ENCODE measurements at regions not wholly inside any gene's neighbourhood (a gene's known extent, or its start where the extent isn't known, plus 50 kb on each side); places are given as distances from the start of the nearest gene placed in this dataset.

- ATAC-seq (replicated peaks in 1 of 4) (no peak), DNase-seq (no peak)
- Histone ChIP-seq H3K27me3 (replicated peaks in 1 of 2; ENCODE audit: control insufficient read depth in 2 of 2, extremely low read depth in 1 of 2, insufficient read depth in 2 of 2, low read length in 1 of 2) (no peaks in the 10 kb centered on the region), H3K4me1 (ENCODE audit: control insufficient read depth in 1 of 2, extremely low read depth in 1 of 2, insufficient read depth in 2 of 2, low read length in 2 of 2) (no peaks in the 10 kb centered on the region), H3K4me3 (ENCODE audit: control insufficient read depth in 1 of 2, extremely low read depth in 1 of 2, low read length in 1 of 2) (no peak overlapping the region), H3K27ac (ENCODE audit: low read length) (no peak overlapping the region), H3K9me3 (no peaks in the 10 kb centered on the region), H3K36me3 (ENCODE audit: control insufficient read depth in 2 of 2, extremely low read depth in 1 of 2, insufficient read depth in 1 of 2, low read length in 1 of 2) (no peaks in the 10 kb centered on the region)
- Mint-ChIP-seq H3K9me3 (peaks cover 3 to 9% (median 6%) of the 10 kb centered on the region in 3 donors), H3K27ac (no peak overlapping the region), H3K36me3 (no peaks in the 10 kb centered on the region), H3K27me3 (peaks cover 2 to 10% of the 10 kb centered on the region in 2 donors), H3K4me3 (no peak overlapping the region), H3K4me1 (no peaks in the 10 kb centered on the region)
- 89% methylated on average over 2 of the region's 4 CpGs for WGBS (ENCODE audit: insufficient coverage)
- ChIA-PET POLR2A (no interaction called here), CTCF (interaction anchor here in 1 of 2 donors (0.6 kb wide), 1 partner anchor 22 kb away, joined by 5 read pairs; no protein-coding TSS in a partner anchor)
Measured at GRCh38 chr21:40901691-40902090, 54.7 kb upstream of the DSCAM start.

DNA sequence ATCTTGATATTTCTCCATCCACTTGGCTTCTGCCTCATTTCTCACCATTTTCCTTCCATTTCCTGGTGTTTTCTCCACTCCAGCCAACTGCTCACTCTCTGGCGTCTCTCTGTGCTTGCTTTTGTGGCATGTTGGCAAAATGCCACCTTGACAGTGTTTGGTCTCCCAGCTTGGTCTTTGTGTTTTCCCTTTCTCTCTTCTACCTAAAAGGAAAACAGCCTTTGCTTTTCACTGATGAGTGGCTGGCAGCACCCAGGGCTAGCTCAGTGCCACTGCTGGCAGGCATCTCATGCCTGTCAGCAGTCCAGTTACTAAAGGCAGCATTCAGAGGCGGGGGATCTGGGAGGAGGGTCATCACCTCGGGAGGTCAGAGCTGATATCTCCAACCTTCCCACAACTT is 55.3 kb upstream of the DSCAM start:
- H3K9me3 ChIP-seq = no peaks in the 10 kb centered on the region
- WGBS (ENCODE audit: insufficient coverage) = 100% methylated on average over 2 of the region's 3 CpGs
- no peak overlapping the region for H3K27ac ChIP-seq (ENCODE audit: low read length)
- H3K4me3 ChIP-seq (ENCODE audit: control insufficient read depth in 1 of 2, extremely low read depth in 1 of 2, low read length in 1 of 2) = no peak overlapping the region
- Mint-ChIP-seq H3K4me1 (no peaks in the 10 kb centered on the region), H3K27ac (no peak overlapping the region), H3K27me3 (peaks cover 2 to 10% of the 10 kb centered on the region in 2 donors), H3K9me3 (peaks cover 0 to 4% (median under 1%) of the 10 kb centered on the region in 3 donors), H3K4me3 (no peak overlapping the region), H3K36me3 (no peaks in the 10 kb centered on the region)
- POLR2A ChIA-PET = no interaction called here
- H3K27me3 ChIP-seq (replicated peaks in 1 of 2; ENCODE audit: control insufficient read depth in 2 of 2, extremely low read depth in 1 of 2, insufficient read depth in 2 of 2, low read length in 1 of 2) = no peaks in the 10 kb centered on the region
- DNase-seq (no peak), ATAC-seq (replicated peaks in 1 of 4) (no peak)
- CTCF ChIA-PET = no interaction called here
- H3K36me3 ChIP-seq (ENCODE audit: control insufficient read depth in 2 of 2, extremely low read depth in 1 of 2, insufficient read depth in 1 of 2, low read length in 1 of 2) = no peaks in the 10 kb centered on the region
- no peaks in the 10 kb centered on the region for H3K4me1 ChIP-seq (ENCODE audit: control insufficient read depth in 1 of 2, extremely low read depth in 1 of 2, insufficient read depth in 2 of 2, low read length in 2 of 2)

- H3K36me3 Mint-ChIP-seq = no peaks in the 10 kb centered on the region
- ChIA-PET POLR2A (no interaction called here), CTCF (no interaction called here)
- Histone ChIP-seq H3K9me3 (no peaks in the 10 kb centered on the region), H3K27me3 (replicated peaks in 1 of 2; ENCODE audit: control insufficient read depth in 2 of 2, extremely low read depth in 1 of 2, insufficient read depth in 2 of 2, low read length in 1 of 2) (no peaks in the 10 kb centered on the region), H3K4me3 (ENCODE audit: control insufficient read depth in 1 of 2, extremely low read depth in 1 of 2, low read length in 1 of 2) (no peak overlapping the region), H3K27ac (ENCODE audit: low read length) (no peak overlapping the region), H3K36me3 (ENCODE audit: control insufficient read depth in 2 of 2, extremely low read depth in 1 of 2, insufficient read depth in 1 of 2, low read length in 1 of 2) (no peaks in the 10 kb centered on the region), H3K4me1 (ENCODE audit: control insufficient read depth in 1 of 2, extremely low read depth in 1 of 2, insufficient read depth in 2 of 2, low read length in 2 of 2) (no peaks in the 10 kb centered on the region)
- H3K27me3 Mint-ChIP-seq = peaks cover 2 to 10% of the 10 kb centered on the region in 2 donors
- H3K4me1 Mint-ChIP-seq = no peaks in the 10 kb centered on the region
- no peak for ATAC-seq (replicated peaks in 1 of 4)
- no peak overlapping the region for H3K4me3 Mint-ChIP-seq
- peaks cover 0 to 4% (median 0%) of the 10 kb centered on the region in 3 donors for H3K9me3 Mint-ChIP-seq
- no CpG with 5 or more reads among the region's 3 CpGs for WGBS (ENCODE audit: insufficient coverage)
- no peak for DNase-seq
- H3K27ac Mint-ChIP-seq = no peak overlapping the region
Measured at GRCh38 chr21:40902993-40903392, 56.0 kb upstream of the DSCAM start.

DNA sequence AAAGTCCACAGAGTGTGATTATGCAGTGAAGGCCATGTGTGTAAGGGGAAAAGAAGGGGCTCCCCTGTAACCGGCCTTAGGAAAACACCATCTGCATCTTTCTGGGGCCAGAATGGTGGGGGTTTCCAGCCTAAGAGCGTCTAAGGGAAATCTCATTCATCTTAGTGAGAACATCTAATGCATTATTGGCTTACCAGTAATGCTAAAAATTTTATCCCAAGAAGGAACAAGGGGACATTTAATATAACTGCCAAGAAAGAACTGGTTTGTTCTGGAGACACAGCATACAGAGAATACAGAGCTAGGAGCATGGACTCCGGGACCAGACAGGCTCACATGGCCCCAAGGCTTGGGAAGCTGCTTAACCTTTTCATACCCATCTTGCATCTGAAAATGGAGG is 58.3 kb upstream of the DSCAM start:
- no peak for ATAC-seq (replicated peaks in 1 of 4)
- Mint-ChIP-seq H3K9me3 (no peaks in the 10 kb centered on the region), H3K4me3 (no peak overlapping the region), H3K4me1 (no peaks in the 10 kb centered on the region), H3K27ac (no peak overlapping the region), H3K36me3 (no peaks in the 10 kb centered on the region), H3K27me3 (peaks cover 0 to 10% of the 10 kb centered on the region in 2 donors)
- no peaks in the 10 kb centered on the region for H3K27me3 ChIP-seq (replicated peaks in 1 of 2; ENCODE audit: control insufficient read depth in 2 of 2, extremely low read depth in 1 of 2, insufficient read depth in 2 of 2, low read length in 1 of 2)
- H3K27ac ChIP-seq (ENCODE audit: low read length) = no peak overlapping the region
- no peaks in the 10 kb centered on the region for H3K36me3 ChIP-seq (ENCODE audit: control insufficient read depth in 2 of 2, extremely low read depth in 1 of 2, insufficient read depth in 1 of 2, low read length in 1 of 2)
- ChIA-PET POLR2A (no interaction called here), CTCF (no interaction called here)
- WGBS (ENCODE audit: insufficient coverage) = no CpG with 5 or more reads among the region's 3 CpGs
- H3K9me3 ChIP-seq = no peaks in the 10 kb centered on the region
- no peaks in the 10 kb centered on the region for H3K4me1 ChIP-seq (ENCODE audit: control insufficient read depth in 1 of 2, extremely low read depth in 1 of 2, insufficient read depth in 2 of 2, low read length in 2 of 2)
- H3K4me3 ChIP-seq (ENCODE audit: control insufficient read depth in 1 of 2, extremely low read depth in 1 of 2, low read length in 1 of 2) = no peak overlapping the region
- no peak for DNase-seq

DNA sequence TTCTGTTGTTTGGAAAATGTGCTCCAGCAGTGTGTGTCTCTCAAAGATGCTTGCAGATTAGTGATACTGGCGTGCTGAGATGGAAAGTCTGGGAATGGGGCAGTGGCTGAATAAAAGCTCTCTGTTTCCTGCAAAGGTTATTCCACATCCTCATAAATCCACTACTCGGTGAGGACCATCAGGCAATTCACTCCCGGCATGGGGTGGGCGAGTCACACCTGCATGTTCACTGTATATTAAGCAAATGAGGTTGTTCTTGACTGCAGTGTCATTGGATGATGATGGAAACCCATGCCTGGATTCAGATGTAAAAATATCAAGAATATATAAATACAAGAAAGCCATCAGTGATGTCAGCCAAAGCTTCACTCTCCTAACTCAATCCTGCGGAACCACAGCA is 65.4 kb upstream of the DSCAM start:
- no peak overlapping the region for H3K27ac Mint-ChIP-seq
- H3K27me3 ChIP-seq (replicated peaks in 1 of 2; ENCODE audit: control insufficient read depth in 2 of 2, extremely low read depth in 1 of 2, insufficient read depth in 2 of 2, low read length in 1 of 2) = no peaks in the 10 kb centered on the region
- no peaks in the 10 kb centered on the region for H3K36me3 Mint-ChIP-seq
- H3K4me1 ChIP-seq (ENCODE audit: control insufficient read depth in 1 of 2, extremely low read depth in 1 of 2, insufficient read depth in 2 of 2, low read length in 2 of 2) = no peaks in the 10 kb centered on the region
- H3K9me3 ChIP-seq = no peaks in the 10 kb centered on the region
- H3K4me3 ChIP-seq (ENCODE audit: control insufficient read depth in 1 of 2, extremely low read depth in 1 of 2, low read length in 1 of 2) = no peak overlapping the region
- peaks cover 0 to 6% (median 0%) of the 10 kb centered on the region in 3 donors for H3K9me3 Mint-ChIP-seq
- no peak for ATAC-seq (replicated peaks in 1 of 4)
- 100% methylated on average over 1 of the region's 5 CpGs for WGBS (ENCODE audit: insufficient coverage)
- H3K4me1 Mint-ChIP-seq = no peaks in the 10 kb centered on the region
- H3K27me3 Mint-ChIP-seq = peaks cover 6 to 7% of the 10 kb centered on the region in 2 donors
- ChIA-PET CTCF (no interaction called here), POLR2A (no interaction called here)
- no peak overlapping the region for H3K27ac ChIP-seq (ENCODE audit: low read length)
- H3K4me3 Mint-ChIP-seq = no peak overlapping the region
- DNase-seq = no peak
- H3K36me3 ChIP-seq (ENCODE audit: control insufficient read depth in 2 of 2, extremely low read depth in 1 of 2, insufficient read depth in 1 of 2, low read length in 1 of 2) = no peaks in the 10 kb centered on the region

DNA sequence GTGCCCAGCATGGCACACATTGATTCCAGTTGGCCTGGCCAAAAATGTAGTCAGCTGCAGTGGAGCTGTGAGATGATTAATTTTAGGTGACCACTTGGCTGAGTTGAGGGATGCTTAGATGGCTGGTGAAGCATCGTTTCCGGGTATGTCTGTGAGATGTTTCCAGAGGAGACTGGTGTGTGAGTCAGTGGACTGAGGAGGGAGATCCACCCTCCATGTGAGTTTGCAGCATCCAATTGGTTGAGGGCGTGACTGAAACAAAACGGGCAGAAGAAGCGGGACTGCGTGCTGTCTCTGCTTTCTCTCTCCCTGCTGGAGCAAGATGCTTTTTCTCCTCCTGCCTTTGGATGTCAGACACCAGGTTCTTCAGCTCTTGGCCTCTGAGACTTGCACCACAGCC is 68.2 kb upstream of the DSCAM start:
- no peaks in the 10 kb centered on the region for H3K36me3 Mint-ChIP-seq
- Histone ChIP-seq H3K27ac (ENCODE audit: low read length) (no peak overlapping the region), H3K4me1 (ENCODE audit: control insufficient read depth in 1 of 2, extremely low read depth in 1 of 2, insufficient read depth in 2 of 2, low read length in 2 of 2) (no peaks in the 10 kb centered on the region), H3K27me3 (replicated peaks in 1 of 2; ENCODE audit: control insufficient read depth in 2 of 2, extremely low read depth in 1 of 2, insufficient read depth in 2 of 2, low read length in 1 of 2) (no peaks in the 10 kb centered on the region), H3K9me3 (no peaks in the 10 kb centered on the region), H3K4me3 (ENCODE audit: control insufficient read depth in 1 of 2, extremely low read depth in 1 of 2, low read length in 1 of 2) (no peak overlapping the region), H3K36me3 (ENCODE audit: control insufficient read depth in 2 of 2, extremely low read depth in 1 of 2, insufficient read depth in 1 of 2, low read length in 1 of 2) (no peaks in the 10 kb centered on the region)
- ATAC-seq (replicated peaks in 1 of 4) (no peak), DNase-seq (no peak)
- H3K9me3 Mint-ChIP-seq = peaks cover 0 to 6% (median 1%) of the 10 kb centered on the region in 3 donors
- H3K4me3 Mint-ChIP-seq = no peak overlapping the region
- no peaks in the 10 kb centered on the region for H3K4me1 Mint-ChIP-seq
- H3K27me3 Mint-ChIP-seq = peaks cover 7 to 10% of the 10 kb centered on the region in 2 donors
- no peak overlapping the region for H3K27ac Mint-ChIP-seq
- 86% methylated on average over 3 of the region's 6 CpGs for WGBS (ENCODE audit: insufficient coverage)
- POLR2A ChIA-PET = no interaction called here
- CTCF ChIA-PET = no interaction called here

DNA sequence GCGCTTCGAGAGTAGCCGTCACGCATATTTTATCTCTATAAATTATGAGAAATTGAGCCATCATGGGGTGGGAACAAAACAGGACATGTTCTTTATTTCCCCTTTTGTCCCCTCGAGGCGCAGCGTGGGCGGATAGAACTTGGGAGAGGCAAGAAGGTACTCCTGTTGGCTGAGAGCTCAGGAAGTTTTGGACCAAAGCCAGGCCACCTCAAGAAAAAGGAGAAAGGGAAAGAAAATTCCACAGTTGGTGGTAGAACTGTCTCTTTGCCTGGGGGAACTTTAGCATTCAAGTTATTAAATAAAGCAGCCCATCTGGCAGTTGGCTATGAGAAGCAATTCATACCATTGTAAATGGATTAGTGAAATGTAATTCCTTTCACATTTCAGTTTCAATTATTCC is 76.4 kb upstream of the DSCAM start:
- H3K4me1 Mint-ChIP-seq = no peaks in the 10 kb centered on the region
- H3K4me3 Mint-ChIP-seq = no peak overlapping the region
- Histone ChIP-seq H3K4me3 (ENCODE audit: control insufficient read depth in 1 of 2, extremely low read depth in 1 of 2, low read length in 1 of 2) (no peak overlapping the region), H3K36me3 (ENCODE audit: control insufficient read depth in 2 of 2, extremely low read depth in 1 of 2, insufficient read depth in 1 of 2, low read length in 1 of 2) (no peaks in the 10 kb centered on the region), H3K9me3 (no peaks in the 10 kb centered on the region), H3K4me1 (ENCODE audit: control insufficient read depth in 1 of 2, extremely low read depth in 1 of 2, insufficient read depth in 2 of 2, low read length in 2 of 2) (no peaks in the 10 kb centered on the region), H3K27ac (ENCODE audit: low read length) (no peak overlapping the region), H3K27me3 (replicated peaks in 1 of 2; ENCODE audit: control insufficient read depth in 2 of 2, extremely low read depth in 1 of 2, insufficient read depth in 2 of 2, low read length in 1 of 2) (no peaks in the 10 kb centered on the region)
- no peaks in the 10 kb centered on the region for H3K36me3 Mint-ChIP-seq
- H3K27ac Mint-ChIP-seq = no peak overlapping the region
- ChIA-PET POLR2A (no interaction called here), CTCF (no interaction called here)
- DNase-seq (no peak), ATAC-seq (replicated peaks in 1 of 4) (no peak)
- no CpG with 5 or more reads among the region's 8 CpGs for WGBS (ENCODE audit: insufficient coverage)
- peaks cover 6 to 7% (median 6%) of the 10 kb centered on the region in 3 donors for H3K9me3 Mint-ChIP-seq
- H3K27me3 Mint-ChIP-seq = peaks cover 2 to 5% of the 10 kb centered on the region in 2 donors
